ENCODE measurements at regions not wholly inside any gene's neighbourhood (a gene's known extent, or its start where the extent isn't known, plus 50 kb on each side); places are given as distances from the start of the nearest gene placed in this dataset.

DNA sequence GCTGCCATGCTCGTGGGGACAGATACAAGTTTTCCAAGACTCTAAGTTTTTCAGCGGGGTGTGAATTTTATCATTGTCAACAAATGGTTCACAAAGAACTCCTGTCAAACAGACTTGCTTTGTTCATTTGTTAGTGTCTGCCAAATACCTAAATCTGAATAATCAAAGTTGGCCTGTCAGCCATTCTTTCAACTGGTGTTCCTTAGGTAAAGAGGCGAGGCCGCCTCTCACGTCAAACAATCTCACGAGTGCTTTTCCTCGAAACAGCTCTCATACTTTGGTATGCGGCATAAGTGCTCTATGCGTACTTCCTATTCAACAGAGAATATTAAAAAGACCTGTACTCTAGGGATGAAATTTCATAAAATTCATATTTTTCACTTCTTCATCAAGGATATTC, 51.4 kb upstream of the KANK4 start:
- ChIA-PET CTCF (no interaction called here), POLR2A (no interaction called here)
- Histone ChIP-seq H3K9me3 (ENCODE audit: control insufficient read depth, insufficient read depth, low read depth, low read length) (no peaks in the 10 kb centered on the region), H3K4me1 (ENCODE audit: control insufficient read depth, insufficient read depth, low read length) (no peaks in the 10 kb centered on the region), H3K4me3 (ENCODE audit: low read depth, low read length) (no peak overlapping the region), H3K36me3 (ENCODE audit: control insufficient read depth in 2 of 2, insufficient read depth in 1 of 2, low read length in 2 of 2) (no peaks in the 10 kb centered on the region), H3K27ac (ENCODE audit: extremely low read depth, low read depth, low read length) (no peak overlapping the region)
- TF ChIP-seq ZIC2 (tag by site-specific recombination; IDR thresholded peaks at IDR 0.05) (no peak), ZNF707 (tag by site-specific recombination; IDR thresholded peaks at IDR 0.05) (no peak)

DNA sequence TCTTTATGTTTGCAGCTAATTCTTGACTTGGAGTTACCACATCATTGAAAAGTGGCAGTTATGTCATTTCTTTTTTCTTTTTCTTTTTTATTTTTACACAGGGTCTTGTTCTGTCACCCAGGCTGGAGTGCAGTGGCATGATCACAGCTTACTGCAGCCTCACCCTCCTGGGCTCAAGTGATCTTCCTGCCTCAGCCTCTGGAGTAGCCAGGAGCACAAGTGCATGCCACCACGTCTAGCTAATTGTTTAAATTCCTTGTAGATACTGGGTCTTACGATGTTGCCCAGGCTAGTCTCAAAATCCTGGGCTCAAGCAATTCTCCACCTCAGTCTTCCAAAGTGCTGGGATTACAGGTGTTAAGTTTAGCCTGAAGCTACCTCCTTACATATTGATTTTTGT, 52.1 kb upstream of the KANK4 start:
- POLR2A ChIA-PET: no interaction called here
- Histone ChIP-seq H3K9me3 (ENCODE audit: control insufficient read depth, insufficient read depth, low read depth, low read length) (no peaks in the 10 kb centered on the region), H3K36me3 (ENCODE audit: control insufficient read depth in 2 of 2, insufficient read depth in 1 of 2, low read length in 2 of 2) (no peaks in the 10 kb centered on the region), H3K27ac (ENCODE audit: extremely low read depth, low read depth, low read length) (no peak overlapping the region), H3K4me1 (ENCODE audit: control insufficient read depth, insufficient read depth, low read length) (no peaks in the 10 kb centered on the region), H3K4me3 (ENCODE audit: low read depth, low read length) (no peak overlapping the region)
- TF ChIP-seq ZNF133 (tag by site-specific recombination; IDR thresholded peaks at IDR 0.05) (no peak), ZBTB17 (tag by site-specific recombination; IDR thresholded peaks at IDR 0.05) (no peak), HOXD13 (CRISPR knock-in tag; IDR thresholded peaks at IDR 0.05; ENCODE audit: borderline replicate concordance) (no peak), ZNF677 (tag by site-specific recombination; IDR thresholded peaks at IDR 0.05) (no peak), ZNF521 (tag by site-specific recombination; IDR thresholded peaks at IDR 0.05) (no peak)
- TF ChIP-seq, protein P1, sequence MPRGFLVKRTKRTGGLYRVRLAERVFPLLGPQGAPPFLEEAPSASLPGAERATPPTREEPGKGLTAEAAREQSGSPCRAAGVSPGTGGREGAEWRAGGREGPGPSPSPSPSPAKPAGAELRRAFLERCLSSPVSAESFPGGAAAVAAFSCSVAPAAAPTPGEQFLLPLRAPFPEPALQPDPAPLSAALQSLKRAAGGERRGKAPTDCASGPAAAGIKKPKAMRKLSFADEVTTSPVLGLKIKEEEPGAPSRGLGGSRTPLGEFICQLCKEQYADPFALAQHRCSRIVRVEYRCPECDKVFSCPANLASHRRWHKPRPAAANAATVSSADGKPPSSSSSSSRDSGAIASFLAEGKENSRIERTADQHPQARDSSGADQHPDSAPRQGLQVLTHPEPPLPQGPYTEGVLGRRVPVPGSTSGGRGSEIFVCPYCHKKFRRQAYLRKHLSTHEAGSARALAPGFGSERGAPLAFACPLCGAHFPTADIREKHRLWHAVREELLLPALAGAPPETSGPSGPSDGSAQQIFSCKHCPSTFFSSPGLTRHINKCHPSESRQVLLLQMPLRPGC (tag by site-specific recombination; IDR thresholded peaks at IDR 0.05): no peak
- TF ChIP-seq, protein P2, sequence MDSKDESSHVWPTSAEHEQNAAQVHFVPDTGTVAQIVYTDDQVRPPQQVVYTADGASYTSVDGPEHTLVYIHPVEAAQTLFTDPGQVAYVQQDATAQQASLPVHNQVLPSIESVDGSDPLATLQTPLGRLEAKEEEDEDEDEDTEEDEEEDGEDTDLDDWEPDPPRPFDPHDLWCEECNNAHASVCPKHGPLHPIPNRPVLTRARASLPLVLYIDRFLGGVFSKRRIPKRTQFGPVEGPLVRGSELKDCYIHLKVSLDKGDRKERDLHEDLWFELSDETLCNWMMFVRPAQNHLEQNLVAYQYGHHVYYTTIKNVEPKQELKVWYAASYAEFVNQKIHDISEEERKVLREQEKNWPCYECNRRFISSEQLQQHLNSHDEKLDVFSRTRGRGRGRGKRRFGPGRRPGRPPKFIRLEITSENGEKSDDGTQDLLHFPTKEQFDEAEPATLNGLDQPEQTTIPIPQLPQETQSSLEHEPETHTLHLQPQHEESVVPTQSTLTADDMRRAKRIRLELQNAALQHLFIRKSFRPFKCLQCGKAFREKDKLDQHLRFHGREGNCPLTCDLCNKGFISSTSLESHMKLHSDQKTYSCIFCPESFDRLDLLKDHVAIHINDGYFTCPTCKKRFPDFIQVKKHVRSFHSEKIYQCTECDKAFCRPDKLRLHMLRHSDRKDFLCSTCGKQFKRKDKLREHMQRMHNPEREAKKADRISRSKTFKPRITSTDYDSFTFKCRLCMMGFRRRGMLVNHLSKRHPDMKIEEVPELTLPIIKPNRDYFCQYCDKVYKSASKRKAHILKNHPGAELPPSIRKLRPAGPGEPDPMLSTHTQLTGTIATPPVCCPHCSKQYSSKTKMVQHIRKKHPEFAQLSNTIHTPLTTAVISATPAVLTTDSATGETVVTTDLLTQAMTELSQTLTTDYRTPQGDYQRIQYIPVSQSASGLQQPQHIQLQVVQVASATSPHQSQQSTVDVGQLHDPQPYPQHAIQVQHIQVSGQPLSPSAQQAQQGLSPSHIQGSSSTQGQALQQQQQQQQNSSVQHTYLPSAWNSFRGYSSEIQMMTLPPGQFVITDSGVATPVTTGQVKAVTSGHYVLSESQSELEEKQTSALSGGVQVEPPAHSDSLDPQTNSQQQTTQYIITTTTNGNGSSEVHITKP (tag by site-specific recombination; IDR thresholded peaks at IDR 0.05): no peak
- CTCF ChIA-PET: no interaction called here

DNA sequence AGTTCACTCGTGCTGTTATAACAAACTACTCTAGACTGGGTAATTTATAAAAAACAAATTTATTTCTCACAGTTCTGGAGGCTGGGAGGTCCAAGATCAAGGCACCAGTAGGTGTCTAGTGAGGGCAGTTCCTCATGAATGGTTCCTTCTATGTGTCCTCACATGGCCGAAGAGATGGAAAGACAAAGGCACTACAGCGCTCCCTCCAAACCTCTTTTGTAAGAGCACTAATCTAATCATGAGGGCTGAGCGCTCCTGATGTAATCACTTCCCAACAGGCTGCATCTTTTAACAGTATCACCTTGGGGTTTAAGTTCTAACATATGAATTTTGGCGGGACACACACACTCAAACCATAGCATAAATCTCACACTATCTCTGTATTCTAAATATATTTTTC, 54.0 kb upstream of the KANK4 start:
- TF ChIP-seq, protein P3, sequence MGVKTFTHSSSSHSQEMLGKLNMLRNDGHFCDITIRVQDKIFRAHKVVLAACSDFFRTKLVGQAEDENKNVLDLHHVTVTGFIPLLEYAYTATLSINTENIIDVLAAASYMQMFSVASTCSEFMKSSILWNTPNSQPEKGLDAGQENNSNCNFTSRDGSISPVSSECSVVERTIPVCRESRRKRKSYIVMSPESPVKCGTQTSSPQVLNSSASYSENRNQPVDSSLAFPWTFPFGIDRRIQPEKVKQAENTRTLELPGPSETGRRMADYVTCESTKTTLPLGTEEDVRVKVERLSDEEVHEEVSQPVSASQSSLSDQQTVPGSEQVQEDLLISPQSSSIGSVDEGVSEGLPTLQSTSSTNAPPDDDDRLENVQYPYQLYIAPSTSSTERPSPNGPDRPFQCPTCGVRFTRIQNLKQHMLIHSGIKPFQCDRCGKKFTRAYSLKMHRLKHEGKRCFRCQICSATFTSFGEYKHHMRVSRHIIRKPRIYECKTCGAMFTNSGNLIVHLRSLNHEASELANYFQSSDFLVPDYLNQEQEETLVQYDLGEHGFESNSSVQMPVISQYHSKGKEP (tag by site-specific recombination; IDR thresholded peaks at IDR 0.05): no peak
- TF ChIP-seq OVOL3 (tag by site-specific recombination; IDR thresholded peaks at IDR 0.05): no peak
- no peak for TF ChIP-seq ZBTB17 (tag by site-specific recombination; IDR thresholded peaks at IDR 0.05)
- TF ChIP-seq, protein P4, sequence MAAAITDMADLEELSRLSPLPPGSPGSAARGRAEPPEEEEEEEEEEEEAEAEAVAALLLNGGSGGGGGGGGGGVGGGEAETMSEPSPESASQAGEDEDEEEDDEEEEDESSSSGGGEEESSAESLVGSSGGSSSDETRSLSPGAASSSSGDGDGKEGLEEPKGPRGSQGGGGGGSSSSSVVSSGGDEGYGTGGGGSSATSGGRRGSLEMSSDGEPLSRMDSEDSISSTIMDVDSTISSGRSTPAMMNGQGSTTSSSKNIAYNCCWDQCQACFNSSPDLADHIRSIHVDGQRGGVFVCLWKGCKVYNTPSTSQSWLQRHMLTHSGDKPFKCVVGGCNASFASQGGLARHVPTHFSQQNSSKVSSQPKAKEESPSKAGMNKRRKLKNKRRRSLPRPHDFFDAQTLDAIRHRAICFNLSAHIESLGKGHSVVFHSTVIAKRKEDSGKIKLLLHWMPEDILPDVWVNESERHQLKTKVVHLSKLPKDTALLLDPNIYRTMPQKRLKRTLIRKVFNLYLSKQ (tag by site-specific recombination; IDR thresholded peaks at IDR 0.05; ENCODE audit: borderline replicate concordance): no peak
- no peak for TF ChIP-seq ZNF23 (tag by site-specific recombination; IDR thresholded peaks at IDR 0.05; ENCODE audit: borderline replicate concordance)
- no peak for TF ChIP-seq ZNF202 (tag by site-specific recombination; IDR thresholded peaks at IDR 0.05; ENCODE audit: borderline replicate concordance)
- TF ChIP-seq ZBTB20 (tag by site-specific recombination; IDR thresholded peaks at IDR 0.05): no peak
- no peak for TF ChIP-seq WT1 (tag by site-specific recombination; IDR thresholded peaks at IDR 0.05)
- no peak for TF ChIP-seq HOXD13 (CRISPR knock-in tag; IDR thresholded peaks at IDR 0.05; ENCODE audit: borderline replicate concordance)
- TF ChIP-seq ZNF521 (tag by site-specific recombination; IDR thresholded peaks at IDR 0.05): no peak
- H3K4me3 ChIP-seq (ENCODE audit: low read depth, low read length): no peak overlapping the region
- CTCF ChIA-PET: interaction anchor here (2.5 kb wide), 1 partner anchor 18 kb away, joined by 15 read pairs; no protein-coding TSS in a partner anchor
- no peak overlapping the region for H3K27ac ChIP-seq (ENCODE audit: extremely low read depth, low read depth, low read length)
- H3K36me3 ChIP-seq (ENCODE audit: control insufficient read depth in 2 of 2, insufficient read depth in 1 of 2, low read length in 2 of 2): no peaks in the 10 kb centered on the region
- POLR2A ChIA-PET: no interaction called here
- no peaks in the 10 kb centered on the region for H3K4me1 ChIP-seq (ENCODE audit: control insufficient read depth, insufficient read depth, low read length)
- no peaks in the 10 kb centered on the region for H3K9me3 ChIP-seq (ENCODE audit: control insufficient read depth, insufficient read depth, low read depth, low read length)
